NCI-H524 treated with DMSO at 0.1 percent for 48 hours (cell line): ENCODE measurements at regions not wholly inside any gene's neighbourhood (a gene's known extent, or its start where the extent isn't known, plus 50 kb on each side); places are given as distances from the start of the nearest gene placed in this dataset.
A peak's percentile ranks its signal among the peaks of the same experiment; 100 is the strongest.

Experiments used
- DNase-seq: peaks from one replicate; lab custom pipeline; 2025; lab: John Stamatoyannopoulos, UW

GRCh38 chr7:32346253-32346652 lies 143.9 kb downstream of the LSM5 start:
- no peak for DNase-seq

- no peak for DNase-seq
Measured at GRCh38 chr7:32336726-32337125, 153.5 kb downstream of the LSM5 start.

- DNase-seq = no peak
Measured at GRCh38 chr7:32335107-32335506, 155.1 kb downstream of the LSM5 start.

- DNase-seq = no peak
Measured at GRCh38 chr7:32330602-32331001, 159.6 kb downstream of the LSM5 start.

- no peak for DNase-seq
Measured at GRCh38 chr7:32326078-32326477, 164.1 kb downstream of the LSM5 start.

GRCh38 chr7:32323712-32324111 lies 166.5 kb downstream of the LSM5 start:
- no peak for DNase-seq

GRCh38 chr7:32319012-32319382 lies 171.2 kb downstream of the LSM5 start:
- DNase-seq = no peak

- no peak for DNase-seq
Measured at GRCh38 chr7:32318300-32319011, 171.7 kb downstream of the LSM5 start.

- no peak for DNase-seq
Measured at GRCh38 chr7:32316839-32317238, 173.3 kb downstream of the LSM5 start.

GRCh38 chr7:32314761-32315160 lies 175.4 kb downstream of the LSM5 start:
- no peak for DNase-seq

- DNase-seq = no peak
Measured at GRCh38 chr7:32301427-32301826, 188.8 kb downstream of the LSM5 start.

- no peak for DNase-seq
Measured at GRCh38 chr7:32299133-32299702, 191.0 kb downstream of the LSM5 start.

- DNase-seq = no peak
Measured at GRCh38 chr7:32298408-32299132, 191.6 kb downstream of the LSM5 start.

GRCh38 chr7:32293833-32294232 lies 196.3 kb downstream of the LSM5 start:
- DNase-seq = peak; percentile 34

- DNase-seq = peak; percentile 70
Measured at GRCh38 chr7:32289651-32290414, 200.3 kb downstream of the LSM5 start.

GRCh38 chr7:32285698-32286097 lies 204.5 kb downstream of the LSM5 start:
- no peak for DNase-seq

- DNase-seq = peak; percentile 74
Measured at GRCh38 chr7:32283546-32283945, 206.6 kb downstream of the LSM5 start.

- DNase-seq = no peak
Measured at GRCh38 chr7:32279500-32279899, 209.3 kb upstream of the PDE1C start.

GRCh38 chr7:32275216-32276009 lies 205.2 kb upstream of the PDE1C start:
- DNase-seq = no peak

- DNase-seq = no peak
Measured at GRCh38 chr7:32273297-32273696, 203.1 kb upstream of the PDE1C start.

GRCh38 chr7:32266932-32267475 lies 196.8 kb upstream of the PDE1C start:
- DNase-seq = no peak
